Ascending aorta (tissue), 2 donors: ENCODE measurements at regions not wholly inside any gene's neighbourhood (a gene's known extent, or its start where the extent isn't known, plus 50 kb on each side); places are given as distances from the start of the nearest gene placed in this dataset.
A peak's percentile ranks its signal among the peaks of the same experiment; 100 is the strongest.

ENCODE experiments used
- DNase-seq, 2 donors: peaks; one replicate each; pipeline ENCODE4 v3.0.0-alpha.2; 2019; ENCODE audit warnings: low spot score in 2 of 2
- H3K27ac ChIP-seq, 2 donors: fragments of 200-600 bp; sonication (generic); one replicate each; pipeline ENCODE4 v1.5.1; 2016 to 2017; ENCODE audit warnings: mild to moderate bottlenecking in 1 of 2
- H3K27me3 ChIP-seq: fragments of 200-600 bp; sonication (generic); one replicate; pipeline ENCODE4 v1.5.1; 2017
- H3K36me3 ChIP-seq, 2 donors: fragments of 200-600 bp; sonication (generic); one replicate each; pipeline ENCODE4 v1.5.1; 2016
- H3K4me1 ChIP-seq, 2 donors: fragments of 200-600 bp; sonication (generic); one replicate each; pipeline ENCODE4 v1.5.1; 2016 to 2017; ENCODE audit warnings: mild to moderate bottlenecking in 1 of 2
- H3K4me3 ChIP-seq, 2 donors: fragments of 200-600 bp; sonication (generic); one replicate each; pipeline ENCODE4 v1.5.1; 2016 to 2017; ENCODE audit warnings: mild to moderate bottlenecking in 1 of 2
- H3K9me3 ChIP-seq, 2 donors: fragments of 200-600 bp; sonication (generic); one replicate each; pipeline ENCODE4 v1.5.1; 2016
- intact Hi-C: fragments of 100-400 bp; cut with DNase I; formaldehyde crosslinking; loops from one replicate; pipeline ENCODE4 v1.15.1; 2023
- TF ChIP-seq, protein P1 (sequence below), 3 experiments: fragments of 200-600 bp in 2 of 3; fragments of 450-650 bp in 1 of 3; sonication (generic) in 2 of 3; IDR thresholded peaks; one replicate each; pipeline ENCODE4 v1.5.1; 2016 to 2019; ENCODE audit warnings: antibody characterized with exemption in 3 of 3, mild to moderate bottlenecking in 1 of 3, moderate library complexity in 1 of 3

GRCh38 chr2:226216575-226216974, 583.0 kb downstream of the IRS1 start:
- TF ChIP-seq, protein P1, sequence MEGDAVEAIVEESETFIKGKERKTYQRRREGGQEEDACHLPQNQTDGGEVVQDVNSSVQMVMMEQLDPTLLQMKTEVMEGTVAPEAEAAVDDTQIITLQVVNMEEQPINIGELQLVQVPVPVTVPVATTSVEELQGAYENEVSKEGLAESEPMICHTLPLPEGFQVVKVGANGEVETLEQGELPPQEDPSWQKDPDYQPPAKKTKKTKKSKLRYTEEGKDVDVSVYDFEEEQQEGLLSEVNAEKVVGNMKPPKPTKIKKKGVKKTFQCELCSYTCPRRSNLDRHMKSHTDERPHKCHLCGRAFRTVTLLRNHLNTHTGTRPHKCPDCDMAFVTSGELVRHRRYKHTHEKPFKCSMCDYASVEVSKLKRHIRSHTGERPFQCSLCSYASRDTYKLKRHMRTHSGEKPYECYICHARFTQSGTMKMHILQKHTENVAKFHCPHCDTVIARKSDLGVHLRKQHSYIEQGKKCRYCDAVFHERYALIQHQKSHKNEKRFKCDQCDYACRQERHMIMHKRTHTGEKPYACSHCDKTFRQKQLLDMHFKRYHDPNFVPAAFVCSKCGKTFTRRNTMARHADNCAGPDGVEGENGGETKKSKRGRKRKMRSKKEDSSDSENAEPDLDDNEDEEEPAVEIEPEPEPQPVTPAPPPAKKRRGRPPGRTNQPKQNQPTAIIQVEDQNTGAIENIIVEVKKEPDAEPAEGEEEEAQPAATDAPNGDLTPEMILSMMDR (IDR thresholded peaks at IDR 0.05), result no peak
- Histone ChIP-seq H3K4me1 (no peaks in the 10 kb centered on the region), H3K36me3 (no peaks in the 10 kb centered on the region), H3K27me3 (no peaks in the 10 kb centered on the region), H3K9me3 (no peaks in the 10 kb centered on the region), H3K4me3 (no peak overlapping the region), H3K27ac (no peak overlapping the region)
- intact Hi-C loops, result no loop called here
- no peak for DNase-seq

- Histone ChIP-seq H3K4me3 (no peak overlapping the region), H3K27me3 (no peaks in the 10 kb centered on the region), H3K4me1 (no peaks in the 10 kb centered on the region), H3K36me3 (no peaks in the 10 kb centered on the region), H3K9me3 (no peaks in the 10 kb centered on the region), H3K27ac (no peak overlapping the region)
- intact Hi-C loops, result no loop called here
- TF ChIP-seq, protein P1 (IDR thresholded peaks at IDR 0.05), result peak in 2 of 3 experiments; percentile 22 to 49
- DNase-seq, result no peak
Measured at GRCh38 chr2:226215902-226216503, 583.6 kb downstream of the IRS1 start.

GRCh38 chr2:226213717-226214116, 585.9 kb downstream of the IRS1 start:
- Histone ChIP-seq H3K4me3 (no peak overlapping the region), H3K27ac (no peak overlapping the region), H3K9me3 (no peaks in the 10 kb centered on the region), H3K4me1 (no peaks in the 10 kb centered on the region), H3K27me3 (no peaks in the 10 kb centered on the region), H3K36me3 (no peaks in the 10 kb centered on the region)
- no peak for DNase-seq
- TF ChIP-seq, protein P1 (IDR thresholded peaks at IDR 0.05), result no peak
- intact Hi-C loops, result no loop called here

DNA sequence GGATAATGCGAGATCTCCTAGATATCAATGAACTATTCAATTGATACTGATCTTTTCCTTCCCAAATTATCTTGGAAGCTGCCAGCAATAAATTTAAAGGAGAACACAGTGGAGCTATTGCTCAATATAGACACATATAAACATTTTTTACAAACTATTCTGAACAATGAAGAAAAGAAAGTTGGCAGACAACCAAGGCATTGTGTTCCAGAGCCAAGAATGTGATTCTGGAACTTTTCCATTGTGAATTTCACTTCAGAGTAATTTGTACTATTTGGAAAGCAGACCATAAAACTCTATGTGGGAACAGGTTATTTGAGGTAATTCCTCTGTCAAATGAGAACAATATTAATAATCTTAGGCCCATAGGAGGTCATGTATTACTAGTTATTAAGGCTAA, 588.2 kb downstream of the IRS1 start:
- Histone ChIP-seq H3K36me3 (no peaks in the 10 kb centered on the region), H3K27me3 (no peaks in the 10 kb centered on the region), H3K27ac (no peak overlapping the region), H3K9me3 (no peaks in the 10 kb centered on the region), H3K4me3 (no peak overlapping the region), H3K4me1 (no peaks in the 10 kb centered on the region)
- intact Hi-C loops, result no loop called here
- TF ChIP-seq, protein P1 (IDR thresholded peaks at IDR 0.05), result no peak
- no peak for DNase-seq

- Histone ChIP-seq H3K27ac (no peak overlapping the region), H3K27me3 (no peaks in the 10 kb centered on the region), H3K9me3 (no peaks in the 10 kb centered on the region), H3K4me1 (no peaks in the 10 kb centered on the region), H3K36me3 (no peaks in the 10 kb centered on the region), H3K4me3 (no peak overlapping the region)
- TF ChIP-seq, protein P1 (IDR thresholded peaks at IDR 0.05), result no peak
- no peak for DNase-seq
- intact Hi-C loops, result no loop called here
Measured at GRCh38 chr2:226208726-226209125, 590.9 kb downstream of the IRS1 start.

DNA sequence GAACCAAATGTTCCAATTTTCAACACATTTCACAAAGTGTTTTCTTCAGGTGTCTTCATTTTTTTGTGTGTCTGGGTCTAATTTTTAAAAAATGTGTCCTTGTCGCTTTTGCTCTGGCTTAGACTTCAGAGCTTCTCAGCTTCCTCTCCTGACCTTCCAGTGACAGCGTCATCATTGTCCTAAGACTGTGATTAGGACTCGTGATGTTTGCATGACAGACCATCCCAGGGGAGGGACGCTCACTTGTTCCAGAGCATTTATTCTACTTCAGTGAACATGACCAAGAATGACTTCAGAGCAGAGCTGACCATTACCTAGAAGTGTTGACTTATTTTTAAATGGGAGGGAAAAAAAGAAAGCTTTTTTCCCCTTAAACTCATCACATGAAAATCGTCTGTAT, 591.9 kb downstream of the IRS1 start:
- no peaks in the 10 kb centered on the region for H3K27me3 ChIP-seq
- no peaks in the 10 kb centered on the region for H3K9me3 ChIP-seq
- no peak overlapping the region for H3K4me3 ChIP-seq
- no peak for DNase-seq
- intact Hi-C loops, result no loop called here
- H3K27ac ChIP-seq, result no peak overlapping the region
- TF ChIP-seq, protein P1 (IDR thresholded peaks at IDR 0.05), result no peak
- H3K36me3 ChIP-seq, result no peaks in the 10 kb centered on the region
- no peaks in the 10 kb centered on the region for H3K4me1 ChIP-seq
